CD14-positive monocyte (primary cell): ENCODE measurements at regions not wholly inside any gene's neighbourhood (a gene's known extent, or its start where the extent isn't known, plus 50 kb on each side); places are given as distances from the start of the nearest gene placed in this dataset.

Source experiments
- DNase-seq, 3 donors: peaks; one replicate each; pipeline ENCODE4 v3.0.0-alpha.2; 2011 to 2022
- H2AFZ ChIP-seq: 2 replicates; pipeline ENCODE4 v1.6.0; 2012; ENCODE audit warnings: mild to moderate bottlenecking, low read depth, low read length, inconsistent platforms; ENCODE audit not compliant: insufficient read depth, poor library complexity, severe bottlenecking
- H3K27ac ChIP-seq, 2 donors: 1 replicate in 1 of 2; 2 replicates in 1 of 2; pipeline ENCODE4 v1.5.1; 2012 to 2013; ENCODE audit warnings: low read length in 2 of 2, control low read depth in 1 of 2, inconsistent platforms in 1 of 2, low read depth in 1 of 2, mild to moderate bottlenecking in 1 of 2
- H3K27me3 ChIP-seq, 2 donors: one replicate each; pipeline versions ENCODE4 v1.6.0 to v1.6.1; 2011 to 2013; ENCODE audit warnings: low read length in 2 of 2; ENCODE audit not compliant: control insufficient read depth in 2 of 2, insufficient read depth in 2 of 2
- H3K36me3 ChIP-seq, 2 donors: replicated peaks in 1 of 2; 1 replicate in 1 of 2; 2 replicates in 1 of 2; pipeline versions ENCODE4 v1.5.1 to v1.6.1; 2012 to 2013; ENCODE audit warnings: low read length in 2 of 2, control low read depth in 1 of 2, inconsistent platforms in 1 of 2, mild to moderate bottlenecking in 1 of 2; ENCODE audit not compliant: insufficient read depth in 2 of 2, control insufficient read depth in 1 of 2
- H3K4me1 ChIP-seq, 2 donors: 1 replicate in 1 of 2; 2 replicates in 1 of 2; pipeline versions ENCODE4 v1.5.1 to v1.6.1; 2012 to 2013; ENCODE audit warnings: low read length in 2 of 2, control low read depth in 1 of 2, inconsistent platforms in 1 of 2, mild to moderate bottlenecking in 1 of 2, moderate library complexity in 1 of 2; ENCODE audit not compliant: insufficient read depth in 2 of 2, control insufficient read depth in 1 of 2
- H3K4me2 ChIP-seq: replicated peaks from 2 replicates; pipeline ENCODE3; 2012; ENCODE audit warnings: low read length, moderate library complexity, mild to moderate bottlenecking; ENCODE audit not compliant: poor library complexity, severe bottlenecking; ENCODE audit errors: extremely low read depth
- H3K4me3 ChIP-seq, 3 experiments: fragments of 200-600 bp in 1 of 3; sonication (generic) in 1 of 3; replicated peaks in 1 of 3; 1 replicate in 2 of 3; 2 replicates in 1 of 3; pipeline ENCODE4 v1.5.1; 2011 to 2013; ENCODE audit warnings: low read length in 3 of 3, mild to moderate bottlenecking in 3 of 3, control low read depth in 2 of 3, low read depth in 2 of 3, inconsistent platforms in 1 of 3, moderate library complexity in 1 of 3
- H3K79me2 ChIP-seq: 2 replicates; pipeline ENCODE4 v1.6.0; 2012; ENCODE audit warnings: mild to moderate bottlenecking, control low read depth, inconsistent platforms, low read length, moderate library complexity; ENCODE audit not compliant: insufficient read depth
- H3K9ac ChIP-seq: 2 replicates; pipeline ENCODE4 v1.6.0; 2017; ENCODE audit warnings: low read length, mild to moderate bottlenecking; ENCODE audit not compliant: insufficient read depth, poor library complexity, severe bottlenecking
- H3K9me3 ChIP-seq, 2 donors: replicated peaks in 1 of 2; 1 replicate in 1 of 2; 2 replicates in 1 of 2; pipeline versions ENCODE4 v1.5.1 to v1.6.1; 2012 to 2013; ENCODE audit warnings: low read length in 2 of 2, control low read depth in 1 of 2; ENCODE audit not compliant: control insufficient read depth in 1 of 2, insufficient read depth in 1 of 2
- H4K20me1 ChIP-seq: 2 replicates; pipeline ENCODE4 v1.6.0; 2012; ENCODE audit warnings: mild to moderate bottlenecking, low read length, control low read depth, moderate library complexity; ENCODE audit not compliant: insufficient read depth
- H3K27ac Mint-ChIP-seq, 7 donors: one replicate each; pipeline ENCODE4 v1.8.0; 2020; ENCODE audit warnings: mild to moderate bottlenecking in 7 of 7, mixed read lengths in 7 of 7, moderate library complexity in 6 of 7, inconsistent platforms in 2 of 7
- H3K27me3 Mint-ChIP-seq, 3 donors: one replicate each; pipeline ENCODE4 v1.8.0; 2021 to 2022; ENCODE audit warnings: low read depth in 3 of 3, mild to moderate bottlenecking in 3 of 3, mixed read lengths in 3 of 3, moderate library complexity in 3 of 3, inconsistent platforms in 1 of 3
- H3K36me3 Mint-ChIP-seq, 2 donors: one replicate each; pipeline ENCODE4 v1.8.0; 2020; ENCODE audit warnings: mixed read lengths in 2 of 2, inconsistent platforms in 1 of 2, mild to moderate bottlenecking in 1 of 2
- H3K4me1 Mint-ChIP-seq: one replicate; pipeline ENCODE4 v1.8.0; 2020; ENCODE audit warnings: mild to moderate bottlenecking, mixed read lengths
- H3K4me3 Mint-ChIP-seq, 2 donors: one replicate each; pipeline ENCODE4 v1.8.0; 2020; ENCODE audit warnings: mild to moderate bottlenecking in 2 of 2, mixed read lengths in 2 of 2, moderate library complexity in 1 of 2
- H3K9me3 Mint-ChIP-seq, 7 donors: one replicate each; pipeline ENCODE4 v1.8.0; 2020 to 2022; ENCODE audit warnings: mixed read lengths in 7 of 7, mild to moderate bottlenecking in 6 of 7, moderate library complexity in 6 of 7, inconsistent platforms in 2 of 7
- CTCF ChIP-seq: fragments of 200-600 bp; IDR thresholded peaks from one replicate; pipeline ENCODE4 v1.8.0; 2022; ENCODE audit warnings: antibody characterized with exemption, mild to moderate bottlenecking
- WGBS: methylation state at CpG from one replicate; pipeline ENCODE4 v1.1.5; 2013; ENCODE audit warnings: missing lambda C conversion rate; ENCODE audit not compliant: insufficient coverage; 5-methylcytosine and 5-hydroxymethylcytosine counted together
- intact Hi-C, 2 donors: fragments of 100-400 bp; cut with micrococcal nuclease; formaldehyde crosslinking; loops; one replicate each; pipeline versions ENCODE4 v1.15.0 to v1.15.1; 2023

DNA sequence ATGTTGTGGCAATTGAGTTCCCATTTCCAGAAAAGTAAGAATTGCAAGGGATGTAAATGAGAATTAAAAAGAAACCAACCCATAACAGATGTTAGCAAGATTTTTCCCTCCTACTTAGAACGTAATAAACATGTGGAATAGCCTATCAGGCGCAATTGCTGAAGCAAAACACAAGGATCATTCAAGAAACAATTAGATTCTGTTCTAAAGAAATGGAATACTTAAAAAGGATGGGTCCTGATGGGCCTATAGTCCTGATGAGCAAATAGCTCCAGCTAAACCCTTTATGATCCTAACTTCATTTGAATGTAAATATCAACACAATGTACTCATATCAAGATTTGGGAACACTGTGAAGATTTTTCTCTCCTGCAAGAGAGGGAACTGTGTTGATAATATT, 771.0 kb upstream of the CDH7 start:
- H3K27me3 ChIP-seq: no peaks in the 10 kb centered on the region
- Mint-ChIP-seq H3K36me3 (no peaks in the 10 kb centered on the region), H3K4me1 (no peaks in the 10 kb centered on the region), H3K9me3 (peaks cover 0 to 12% (median 2%) of the 10 kb centered on the region in 7 donors), H3K27me3 (no peaks in the 10 kb centered on the region), H3K27ac (no peak overlapping the region), H3K4me3 (no peak overlapping the region)
- no peaks in the 10 kb centered on the region for H3K36me3 ChIP-seq
- intact Hi-C loops: no loop called here
- no peak overlapping the region for H3K9ac ChIP-seq
- no peak overlapping the region for H3K4me2 ChIP-seq
- no peak overlapping the region for H2AFZ ChIP-seq
- TF ChIP-seq CTCF: no peak
- no peak for DNase-seq
- H3K4me1 ChIP-seq: no peaks in the 10 kb centered on the region
- H4K20me1 ChIP-seq: no peaks in the 10 kb centered on the region
- H3K27ac ChIP-seq: no peak overlapping the region
- no CpG with 5 or more reads among the region's 2 CpGs for WGBS
- no peaks in the 10 kb centered on the region for H3K79me2 ChIP-seq
- no peak overlapping the region for H3K4me3 ChIP-seq
- peaks cover 12 to 13% of the 10 kb centered on the region in 2 donors for H3K9me3 ChIP-seq

DNA sequence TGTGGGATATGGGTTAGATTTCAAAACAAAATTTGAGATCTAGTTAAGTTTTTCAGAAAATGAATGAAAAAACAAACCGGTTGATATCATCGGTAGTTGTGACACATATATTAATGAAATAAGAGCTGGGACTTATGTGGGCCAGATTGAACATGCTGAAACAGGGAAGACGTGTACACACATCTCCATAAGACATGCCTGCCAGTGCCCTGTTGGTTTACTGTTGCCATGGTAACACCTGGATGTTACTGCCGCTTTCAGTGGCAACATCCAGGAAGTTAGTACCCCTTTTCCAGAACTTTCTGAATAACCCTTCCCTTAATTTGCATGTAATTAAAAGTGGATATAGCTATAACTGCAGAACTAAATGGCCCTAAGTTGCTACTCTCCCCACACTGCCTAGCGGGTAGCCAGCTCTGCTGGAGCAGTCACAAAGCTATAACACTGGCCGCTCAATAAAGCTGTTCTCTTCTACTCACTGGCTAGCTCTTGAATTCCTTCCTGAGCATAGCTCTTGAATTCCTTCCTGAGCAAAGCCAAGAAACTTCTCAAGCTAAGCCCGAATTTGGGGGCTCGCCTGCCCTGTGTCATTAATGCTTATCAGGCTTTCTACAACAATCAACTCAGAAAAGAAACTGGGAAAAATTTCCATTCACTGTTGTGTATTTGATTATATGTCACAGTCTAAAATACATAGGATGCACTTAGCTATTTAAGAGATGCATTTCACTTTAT, 776.3 kb upstream of the CDH7 start:
- no peaks in the 10 kb centered on the region for H3K79me2 ChIP-seq
- H3K36me3 ChIP-seq: no peaks in the 10 kb centered on the region
- Mint-ChIP-seq H3K27ac (no peak overlapping the region), H3K9me3 (peaks cover 0 to 6% (median 0%) of the 10 kb centered on the region in 7 donors), H3K4me3 (no peak overlapping the region), H3K27me3 (no peaks in the 10 kb centered on the region), H3K4me1 (no peaks in the 10 kb centered on the region), H3K36me3 (no peaks in the 10 kb centered on the region)
- H3K27me3 ChIP-seq: no peaks in the 10 kb centered on the region
- H2AFZ ChIP-seq: no peak overlapping the region
- H3K4me1 ChIP-seq: no peaks in the 10 kb centered on the region
- no peaks in the 10 kb centered on the region for H4K20me1 ChIP-seq
- intact Hi-C loops: no loop called here
- no peak overlapping the region for H3K4me3 ChIP-seq
- no peak overlapping the region for H3K4me2 ChIP-seq
- TF ChIP-seq CTCF: no peak
- no peak overlapping the region for H3K9ac ChIP-seq
- WGBS: 92% methylated on average over 2 of the region's 8 CpGs
- peaks cover 0 to 4% of the 10 kb centered on the region in 2 donors for H3K9me3 ChIP-seq
- DNase-seq: no peak
- no peak overlapping the region for H3K27ac ChIP-seq
